ENCODE measurements at regions not wholly inside any gene's neighbourhood (a gene's known extent, or its start where the extent isn't known, plus 50 kb on each side); places are given as distances from the start of the nearest gene placed in this dataset.

- Mint-ChIP-seq H3K9me3 (no peaks in the 10 kb centered on the region), H3K36me3 (ENCODE audit: low read depth) (no peaks in the 10 kb centered on the region)
Observed at GRCh38 chr2:138212434-138212833, 248.2 kb downstream of the HNMT start.

More at GRCh38 chr2:138212434-138212833, 248.2 kb downstream of the HNMT start:
- H3K9me2 ChIP-seq (ENCODE audit: insufficient read depth): peaks cover 18% of the 10 kb centered on the region
- peaks cover 25% of the 10 kb centered on the region for H3K4me1 ChIP-seq (ENCODE audit: insufficient read depth)
- TF ChIP-seq POLR2AphosphoS5 (IDR thresholded peaks at IDR 0.05; ENCODE audit: low read depth) (no peak), CTCF (conservative IDR thresholded peaks at IDR 0.05; ENCODE audit: low read depth in 2 of 2) (no peak), EZH2 (IDR thresholded peaks at IDR 0.05; ENCODE audit: low read depth, unreplicated experiment) (no peak), ZNF462 (CRISPR knock-in tag; IDR thresholded peaks at IDR 0.05) (no peak), REST (IDR thresholded peaks at IDR 0.05; ENCODE audit: unreplicated experiment) (no peak), ETS1 (IDR thresholded peaks at IDR 0.05) (no peak), JUNB (IDR thresholded peaks at IDR 0.05; ENCODE audit: unreplicated experiment) (no peak), STAT1 (IDR thresholded peaks at IDR 0.05; ENCODE audit: unreplicated experiment) (no peak), ZNF114 (CRISPR knock-in tag; IDR thresholded peaks at IDR 0.05) (no peak), ZNF331 (CRISPR knock-in tag; IDR thresholded peaks at IDR 0.05; ENCODE audit: low read depth) (no peak), CREB1 (CRISPR knock-in tag; IDR thresholded peaks at IDR 0.05; ENCODE audit: low read depth) (no peak), NANOG (IDR thresholded peaks at IDR 0.05; ENCODE audit: borderline replicate concordance) (no peak), EZH2phosphoT487 (IDR thresholded peaks at IDR 0.05; ENCODE audit: unreplicated experiment) (no peak)
- no peak overlapping the region for H3K4me2 ChIP-seq
- Mint-ChIP-seq H3K4me3 (no peak overlapping the region), H3K27me3 (ENCODE audit: insufficient read depth, low read depth, poor library complexity) (no peaks in the 10 kb centered on the region), H3K27ac (no peak overlapping the region), H3K4me1 (peaks cover 22% of the 10 kb centered on the region)
- no peaks in the 10 kb centered on the region for H3F3A ChIP-seq (replicated peaks; ENCODE audit: low read depth)
- no peak overlapping the region for H3K4me3 ChIP-seq
- no peaks in the 10 kb centered on the region for H3K36me3 ChIP-seq (ENCODE audit: insufficient read depth)
- H3K79me2 ChIP-seq (replicated peaks; ENCODE audit: insufficient read depth): no peaks in the 10 kb centered on the region
- no peaks in the 10 kb centered on the region for H3K27me3 ChIP-seq (ENCODE audit: insufficient read depth)
- no peaks in the 10 kb centered on the region for H4K20me1 ChIP-seq (replicated peaks; ENCODE audit: insufficient read depth)
- no peak overlapping the region for H3K27ac ChIP-seq (ENCODE audit: low read depth)
- no peak for DNase-seq (ENCODE audit: low spot score)
- H2AFZ ChIP-seq: no peak overlapping the region
- ATAC-seq: no peak

Measured in GM23338 (cell line).